ENCODE measurements at regions not wholly inside any gene's neighbourhood (a gene's known extent, or its start where the extent isn't known, plus 50 kb on each side); places are given as distances from the start of the nearest gene placed in this dataset.

GRCh38 chr16:87235810-87236515 lies 81.2 kb downstream of the C16orf95 start:
- TF ChIP-seq RFX5 (IDR thresholded peaks at IDR 0.05) (no peak), RNF2 (IDR thresholded peaks at IDR 0.05; ENCODE audit: borderline replicate concordance, low read depth) (no peak), HMGXB4 (CRISPR knock-in tag; IDR thresholded peaks at IDR 0.05; ENCODE audit: borderline replicate concordance) (no peak), NFE2L2 (conservative IDR thresholded peaks at IDR 0.05; ENCODE audit: low read length) (no peak), CBX8 (IDR thresholded peaks at IDR 0.05) (no peak), CTCF (IDR thresholded peaks at IDR 0.05) (no peak), GATA3 (IDR thresholded peaks at IDR 0.05; ENCODE audit: borderline replicate concordance) (no peak), BHLHE40 (IDR thresholded peaks at IDR 0.05; ENCODE audit: low read depth, low read length) (no peak), CHD2 (IDR thresholded peaks at IDR 0.05; ENCODE audit: low read length, partially characterized antibody) (no peak)
- TF ChIP-seq, protein P1, sequence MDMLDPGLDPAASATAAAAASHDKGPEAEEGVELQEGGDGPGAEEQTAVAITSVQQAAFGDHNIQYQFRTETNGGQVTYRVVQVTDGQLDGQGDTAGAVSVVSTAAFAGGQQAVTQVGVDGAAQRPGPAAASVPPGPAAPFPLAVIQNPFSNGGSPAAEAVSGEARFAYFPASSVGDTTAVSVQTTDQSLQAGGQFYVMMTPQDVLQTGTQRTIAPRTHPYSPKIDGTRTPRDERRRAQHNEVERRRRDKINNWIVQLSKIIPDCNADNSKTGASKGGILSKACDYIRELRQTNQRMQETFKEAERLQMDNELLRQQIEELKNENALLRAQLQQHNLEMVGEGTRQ (IDR thresholded peaks at IDR 0.05), result no peak

All from A549 (cell line).